HCT116 (cell line): ENCODE measurements at regions not wholly inside any gene's neighbourhood (a gene's known extent, or its start where the extent isn't known, plus 50 kb on each side); places are given as distances from the start of the nearest gene placed in this dataset.

Experiments
- ELF1 ChIP-seq: IDR thresholded peaks from 2 replicates; pipeline ENCODE4 v1.6.1; 2012; ENCODE audit warnings: low read depth, borderline replicate concordance
- EZH2 ChIP-seq: fragments of 200-600 bp; sonication (generic); IDR thresholded peaks from 2 replicates; pipeline ENCODE4 v1.6.1; 2017; ENCODE audit warnings: antibody characterized with exemption, mixed run types
- EZH2phosphoT487 ChIP-seq: fragments of 200-600 bp; IDR thresholded peaks from 2 replicates; pipeline ENCODE4 v1.6.1; 2018; ENCODE audit warnings: antibody characterized with exemption, borderline replicate concordance
- POLR2A ChIP-seq: IDR thresholded peaks from 2 replicates; pipeline ENCODE4 v1.7.0; 2011; ENCODE audit warnings: borderline replicate concordance; ENCODE audit not compliant: insufficient read depth, insufficient read length; ENCODE audit errors: extremely low read depth
- RAD21 ChIP-seq: IDR thresholded peaks from 2 replicates; pipeline ENCODE4 v1.6.1; 2012; ENCODE audit warnings: low read depth, mild to moderate bottlenecking
- TCF7L2 ChIP-seq: IDR thresholded peaks from 2 replicates; pipeline ENCODE4 v1.7.0; 2011; ENCODE audit warnings: borderline replicate concordance, inconsistent platforms; ENCODE audit not compliant: insufficient read depth, insufficient read length; ENCODE audit errors: extremely low read depth
- YY1 ChIP-seq: IDR thresholded peaks from 2 replicates; pipeline ENCODE4 v1.6.1; 2011; ENCODE audit warnings: low read length, low read depth, moderate library complexity, mild to moderate bottlenecking; ENCODE audit not compliant: insufficient replicate concordance; ENCODE audit errors: extremely low read depth
- ZNF274 ChIP-seq: fragments of 200-500 bp; sonication (Bioruptor generic); IDR thresholded peaks from 2 replicates; pipeline ENCODE4 v1.6.1; 2014; ENCODE audit warnings: mild to moderate bottlenecking, low read depth, low read length, inconsistent platforms
- TF ChIP-seq, protein P1 (sequence below), 3 experiments: fragments of 200-600 bp in 1 of 3; sonication (generic) in 1 of 3; IDR thresholded peaks in 2 of 3; conservative IDR thresholded peaks in 1 of 3; 2 replicates each; pipeline ENCODE4 v1.5.1; 2012 to 2017; ENCODE audit warnings: low read depth in 2 of 3, low read length in 2 of 3, antibody characterized with exemption in 1 of 3, borderline replicate concordance in 1 of 3, control low read depth in 1 of 3, mild to moderate bottlenecking in 1 of 3, mixed read lengths in 1 of 3, mixed run types in 1 of 3, moderate library complexity in 1 of 3; ENCODE audit not compliant: insufficient read depth in 1 of 3
- TF ChIP-seq, protein P2 (sequence below): IDR thresholded peaks from 2 replicates; pipeline ENCODE4 v1.6.1; 2012; ENCODE audit warnings: low read depth
- TF ChIP-seq, protein P3 (sequence below): IDR thresholded peaks from 2 replicates; pipeline ENCODE4 v1.6.1; 2012

DNA sequence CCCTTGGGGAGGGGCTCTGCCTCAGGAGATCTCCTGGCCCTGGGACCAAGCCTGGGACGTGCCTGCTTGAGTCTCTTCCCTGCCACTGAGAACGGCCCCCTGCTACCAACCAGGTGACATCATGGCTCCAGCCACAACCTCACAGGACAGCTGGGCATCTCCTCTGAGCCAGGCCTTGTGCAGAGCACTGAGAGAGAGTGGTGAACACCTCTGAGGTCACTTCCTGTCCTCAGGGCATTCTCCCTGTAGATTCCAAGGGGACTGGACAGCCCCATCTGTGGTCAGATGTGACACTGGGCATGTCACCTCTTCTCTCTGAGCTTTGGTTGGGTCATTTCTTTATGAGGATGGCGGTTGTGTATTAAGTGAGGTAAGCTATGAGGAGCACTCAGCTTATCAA lies 172.0 kb downstream of the MELK start:
- TF ChIP-seq, protein P1, sequence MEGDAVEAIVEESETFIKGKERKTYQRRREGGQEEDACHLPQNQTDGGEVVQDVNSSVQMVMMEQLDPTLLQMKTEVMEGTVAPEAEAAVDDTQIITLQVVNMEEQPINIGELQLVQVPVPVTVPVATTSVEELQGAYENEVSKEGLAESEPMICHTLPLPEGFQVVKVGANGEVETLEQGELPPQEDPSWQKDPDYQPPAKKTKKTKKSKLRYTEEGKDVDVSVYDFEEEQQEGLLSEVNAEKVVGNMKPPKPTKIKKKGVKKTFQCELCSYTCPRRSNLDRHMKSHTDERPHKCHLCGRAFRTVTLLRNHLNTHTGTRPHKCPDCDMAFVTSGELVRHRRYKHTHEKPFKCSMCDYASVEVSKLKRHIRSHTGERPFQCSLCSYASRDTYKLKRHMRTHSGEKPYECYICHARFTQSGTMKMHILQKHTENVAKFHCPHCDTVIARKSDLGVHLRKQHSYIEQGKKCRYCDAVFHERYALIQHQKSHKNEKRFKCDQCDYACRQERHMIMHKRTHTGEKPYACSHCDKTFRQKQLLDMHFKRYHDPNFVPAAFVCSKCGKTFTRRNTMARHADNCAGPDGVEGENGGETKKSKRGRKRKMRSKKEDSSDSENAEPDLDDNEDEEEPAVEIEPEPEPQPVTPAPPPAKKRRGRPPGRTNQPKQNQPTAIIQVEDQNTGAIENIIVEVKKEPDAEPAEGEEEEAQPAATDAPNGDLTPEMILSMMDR (IDR thresholded peaks at IDR 0.05 in 2 of 3, conservative IDR thresholded peaks at IDR 0.05 in 1 of 3; ENCODE audit: borderline replicate concordance in 1 of 3, insufficient read depth in 1 of 3, low read depth in 2 of 3, low read length in 2 of 3), result no peak
- TF ChIP-seq ZNF274, result no peak
- TF ChIP-seq, protein P2, sequence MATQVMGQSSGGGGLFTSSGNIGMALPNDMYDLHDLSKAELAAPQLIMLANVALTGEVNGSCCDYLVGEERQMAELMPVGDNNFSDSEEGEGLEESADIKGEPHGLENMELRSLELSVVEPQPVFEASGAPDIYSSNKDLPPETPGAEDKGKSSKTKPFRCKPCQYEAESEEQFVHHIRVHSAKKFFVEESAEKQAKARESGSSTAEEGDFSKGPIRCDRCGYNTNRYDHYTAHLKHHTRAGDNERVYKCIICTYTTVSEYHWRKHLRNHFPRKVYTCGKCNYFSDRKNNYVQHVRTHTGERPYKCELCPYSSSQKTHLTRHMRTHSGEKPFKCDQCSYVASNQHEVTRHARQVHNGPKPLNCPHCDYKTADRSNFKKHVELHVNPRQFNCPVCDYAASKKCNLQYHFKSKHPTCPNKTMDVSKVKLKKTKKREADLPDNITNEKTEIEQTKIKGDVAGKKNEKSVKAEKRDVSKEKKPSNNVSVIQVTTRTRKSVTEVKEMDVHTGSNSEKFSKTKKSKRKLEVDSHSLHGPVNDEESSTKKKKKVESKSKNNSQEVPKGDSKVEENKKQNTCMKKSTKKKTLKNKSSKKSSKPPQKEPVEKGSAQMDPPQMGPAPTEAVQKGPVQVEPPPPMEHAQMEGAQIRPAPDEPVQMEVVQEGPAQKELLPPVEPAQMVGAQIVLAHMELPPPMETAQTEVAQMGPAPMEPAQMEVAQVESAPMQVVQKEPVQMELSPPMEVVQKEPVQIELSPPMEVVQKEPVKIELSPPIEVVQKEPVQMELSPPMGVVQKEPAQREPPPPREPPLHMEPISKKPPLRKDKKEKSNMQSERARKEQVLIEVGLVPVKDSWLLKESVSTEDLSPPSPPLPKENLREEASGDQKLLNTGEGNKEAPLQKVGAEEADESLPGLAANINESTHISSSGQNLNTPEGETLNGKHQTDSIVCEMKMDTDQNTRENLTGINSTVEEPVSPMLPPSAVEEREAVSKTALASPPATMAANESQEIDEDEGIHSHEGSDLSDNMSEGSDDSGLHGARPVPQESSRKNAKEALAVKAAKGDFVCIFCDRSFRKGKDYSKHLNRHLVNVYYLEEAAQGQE, result no peak
- no peak for TF ChIP-seq EZH2phosphoT487
- no peak for TF ChIP-seq ELF1
- no peak for TF ChIP-seq YY1
- no peak for TF ChIP-seq TCF7L2
- no peak for TF ChIP-seq RAD21
- TF ChIP-seq POLR2A, result no peak
- TF ChIP-seq EZH2, result no peak
- TF ChIP-seq, protein P3, sequence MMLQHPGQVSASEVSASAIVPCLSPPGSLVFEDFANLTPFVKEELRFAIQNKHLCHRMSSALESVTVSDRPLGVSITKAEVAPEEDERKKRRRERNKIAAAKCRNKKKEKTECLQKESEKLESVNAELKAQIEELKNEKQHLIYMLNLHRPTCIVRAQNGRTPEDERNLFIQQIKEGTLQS, result no peak
